Small intestine (tissue), 7 donors: ENCODE measurements at regions not wholly inside any gene's neighbourhood (a gene's known extent, or its start where the extent isn't known, plus 50 kb on each side); places are given as distances from the start of the nearest gene placed in this dataset.

Experiments used
- DNase-seq, 2 donors: peaks; one replicate each; pipeline versions ENCODE4 v3.0.0 to v3.0.0-alpha.2; 2013
- FAIRE-seq: peaks from 2 replicates; lab custom pipeline; 2012; peaks lifted over from hg19 to GRCh38; lab: Jason Lieb, UNC
- H3K27ac ChIP-seq, 3 donors: one replicate each; pipeline ENCODE4 v1.5.1; 2013; ENCODE audit warnings: low read length in 2 of 3, mild to moderate bottlenecking in 2 of 3, control low read depth in 1 of 3, inconsistent platforms in 1 of 3, low read depth in 1 of 3, moderate library complexity in 1 of 3
- H3K27me3 ChIP-seq, 3 donors: one replicate each; pipeline ENCODE4 v1.6.1; 2013; ENCODE audit warnings: low read length in 3 of 3, inconsistent platforms in 1 of 3; ENCODE audit not compliant: control insufficient read depth in 3 of 3, insufficient read depth in 3 of 3
- H3K36me3 ChIP-seq, 3 donors: one replicate each; pipeline ENCODE4 v1.6.1; 2013; ENCODE audit warnings: low read length in 3 of 3, inconsistent platforms in 1 of 3, low read depth in 1 of 3, mild to moderate bottlenecking in 1 of 3, moderate library complexity in 1 of 3; ENCODE audit not compliant: control insufficient read depth in 3 of 3, insufficient read depth in 2 of 3
- H3K4me1 ChIP-seq, 3 donors: one replicate each; pipeline ENCODE4 v1.6.1; 2013; ENCODE audit warnings: low read length in 2 of 3, inconsistent platforms in 1 of 3, low read depth in 1 of 3, mild to moderate bottlenecking in 1 of 3, moderate library complexity in 1 of 3; ENCODE audit not compliant: control insufficient read depth in 3 of 3, insufficient read depth in 2 of 3
- H3K4me3 ChIP-seq, 3 donors: one replicate each; pipeline ENCODE4 v1.5.1; 2013; ENCODE audit warnings: low read length in 3 of 3, control low read depth in 1 of 3, inconsistent platforms in 1 of 3, low read depth in 1 of 3, mild to moderate bottlenecking in 1 of 3, moderate library complexity in 1 of 3
- H3K9me3 ChIP-seq, 2 donors: one replicate each; pipeline ENCODE4 v1.6.1; 2013; ENCODE audit warnings: low read depth in 1 of 2, low read length in 1 of 2; ENCODE audit not compliant: control insufficient read depth in 2 of 2, insufficient read depth in 1 of 2
- WGBS, 3 donors: extraction: QIAGEN DNeasy Blood & Tissue Kit; methylation state at CpG; one replicate each; pipeline ENCODE4 v1.1.7; 2013; 5-methylcytosine and 5-hydroxymethylcytosine counted together
- donor health status: healthy with polysubstance abuse.
- donor health status: control.
- donor health status: control.
- donor health status: Bipolar disorder and iron deficiency.
- donor health status: healthy.

DNA sequence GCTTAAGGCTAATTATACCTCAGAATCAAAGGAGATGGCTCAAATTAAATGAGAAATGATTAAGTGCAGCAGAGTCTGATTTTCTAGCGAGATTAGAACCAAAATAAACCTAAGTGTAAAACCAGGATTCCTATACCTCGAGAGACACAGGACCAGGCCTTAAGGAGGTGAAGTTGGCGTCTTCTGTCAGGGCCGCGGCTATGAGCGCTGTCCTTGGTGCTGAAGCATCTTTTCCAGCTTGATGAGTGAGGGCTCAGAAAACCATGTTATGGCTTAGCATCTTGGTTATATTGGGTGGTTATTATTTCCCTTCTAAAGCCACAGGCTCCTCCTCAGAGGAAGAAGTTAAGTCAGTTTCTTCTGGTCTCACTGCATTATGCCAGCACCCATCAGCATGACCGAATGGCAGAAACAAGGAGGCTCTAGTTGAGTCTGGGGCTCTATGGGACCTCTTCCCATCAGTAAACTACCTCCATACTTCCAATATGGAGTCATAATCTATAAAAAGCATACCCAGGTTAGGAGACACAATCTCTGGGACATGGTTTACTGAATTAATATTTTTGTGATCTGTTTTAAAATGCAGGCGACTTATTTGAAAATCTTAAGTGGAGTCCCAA, 120.1 kb upstream of the NMNAT3 start:
- peak; percentile 10 to 67 for DNase-seq
- Histone ChIP-seq H3K36me3 (no peaks in the 10 kb centered on the region), H3K4me3 (no peak overlapping the region), H3K27me3 (no peaks in the 10 kb centered on the region), H3K9me3 (no peaks in the 10 kb centered on the region), H3K4me1 (no peaks in the 10 kb centered on the region), H3K27ac (no peak overlapping the region)
- no peak for FAIRE-seq
- WGBS, 3 donors, result 32 to 36% (median 34%) methylated on average over 8 of the region's 8 CpGs

DNA sequence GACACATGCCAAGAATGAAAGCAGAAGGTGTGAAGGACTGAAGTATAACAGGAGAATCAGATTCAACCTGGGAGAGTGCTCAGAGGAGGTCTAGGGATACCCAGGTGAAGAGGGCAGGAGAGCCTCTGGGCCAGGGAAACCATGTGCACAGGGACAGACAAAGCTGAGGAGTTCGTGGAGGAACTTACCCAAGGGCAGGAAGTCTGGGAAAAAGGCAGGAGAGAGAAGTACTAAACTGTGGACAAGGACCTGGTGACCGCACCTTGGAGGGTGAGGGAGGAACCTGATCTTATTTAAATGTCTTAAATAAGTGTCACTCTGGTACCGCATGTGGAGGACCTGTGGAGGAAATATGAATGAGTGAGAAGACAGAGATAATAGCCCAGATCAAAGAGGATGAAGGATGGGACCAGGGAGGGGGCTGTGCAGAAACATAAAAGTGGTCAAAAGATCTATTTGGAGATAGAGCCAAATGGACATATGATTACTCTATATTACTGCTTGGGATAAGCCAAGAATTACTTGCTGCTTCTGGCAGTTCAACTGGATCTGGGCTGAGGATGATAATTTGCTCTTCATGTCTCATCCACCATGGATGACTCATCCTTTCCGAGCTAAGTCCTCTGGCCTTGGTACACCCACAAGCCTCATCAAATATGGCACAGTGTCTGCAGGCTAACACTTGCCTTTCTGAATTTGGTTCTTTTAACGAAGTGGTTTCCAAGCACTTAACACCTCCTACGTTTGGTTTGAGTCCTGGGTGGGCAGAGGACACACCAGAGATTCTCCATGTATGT, 116.9 kb upstream of the NMNAT3 start:
- Histone ChIP-seq H3K4me3 (no peak overlapping the region), H3K4me1 (no peaks in the 10 kb centered on the region), H3K36me3 (no peaks in the 10 kb centered on the region), H3K27ac (no peak overlapping the region), H3K9me3 (no peaks in the 10 kb centered on the region), H3K27me3 (no peaks in the 10 kb centered on the region)
- 41 to 60% (median 43%) methylated on average over 6 of the region's 6 CpGs for WGBS, 3 donors
- DNase-seq, result no peak
- no peak for FAIRE-seq

DNA sequence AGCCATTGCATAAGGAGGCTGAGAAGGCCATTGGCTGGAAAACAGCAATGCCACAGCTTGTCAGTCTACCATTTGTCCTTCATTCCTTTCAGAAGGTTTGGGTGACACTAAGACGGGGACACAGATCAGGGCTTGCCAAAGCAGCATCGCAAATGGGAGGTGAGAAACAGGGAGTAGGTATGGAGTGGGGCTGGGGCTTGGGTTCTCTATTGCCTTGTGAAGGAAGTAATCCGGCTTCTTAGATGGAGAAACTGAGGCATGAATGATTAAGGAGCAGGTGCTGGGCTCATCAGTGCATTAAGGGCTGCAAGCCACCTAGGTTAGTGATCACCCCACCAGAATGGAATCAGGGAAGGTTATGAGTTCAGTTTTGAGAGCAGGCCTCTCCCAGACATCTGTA, 115.6 kb upstream of the NMNAT3 start:
- DNase-seq (no peak), FAIRE-seq (no peak)
- no peaks in the 10 kb centered on the region for H3K27me3 ChIP-seq
- WGBS, 3 donors, result 81 to 86% (median 83%) methylated on average over 3 of the region's 3 CpGs
- H3K4me3 ChIP-seq, result no peak overlapping the region
- H3K36me3 ChIP-seq, result no peaks in the 10 kb centered on the region
- no peak overlapping the region for H3K27ac ChIP-seq
- no peaks in the 10 kb centered on the region for H3K4me1 ChIP-seq
- no peaks in the 10 kb centered on the region for H3K9me3 ChIP-seq

DNA sequence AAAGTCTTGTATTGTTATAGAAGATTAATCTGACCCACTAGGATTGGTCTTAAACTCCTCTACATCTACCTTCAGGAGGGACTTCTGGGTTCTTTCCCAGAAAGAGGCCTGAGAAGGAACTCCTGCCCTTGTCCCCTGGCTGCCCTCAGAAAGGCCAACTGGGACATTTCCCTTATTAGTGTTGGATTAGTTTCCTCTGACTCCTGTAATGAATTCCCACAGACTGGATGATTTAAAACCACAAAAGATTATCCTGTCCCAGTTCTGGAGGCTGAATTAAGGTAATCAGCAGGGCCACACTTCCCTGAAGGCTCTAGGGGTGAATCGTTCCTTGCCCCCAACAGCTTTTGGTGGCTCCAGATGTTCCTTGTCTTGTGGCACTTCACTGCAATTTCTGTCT, 102.8 kb upstream of the NMNAT3 start:
- H3K36me3 ChIP-seq, result no peaks in the 10 kb centered on the region
- H3K4me3 ChIP-seq, result no peak overlapping the region
- FAIRE-seq, result no peak
- peaks cover 0 to 3% (median 0%) of the 10 kb centered on the region in 3 donors for H3K27me3 ChIP-seq
- DNase-seq, result no peak
- no peaks in the 10 kb centered on the region for H3K9me3 ChIP-seq
- 48 to 62% (median 61%) methylated on average over 1 of the region's 1 CpG for WGBS, 3 donors
- no peak overlapping the region for H3K27ac ChIP-seq
- H3K4me1 ChIP-seq, result no peaks in the 10 kb centered on the region

DNA sequence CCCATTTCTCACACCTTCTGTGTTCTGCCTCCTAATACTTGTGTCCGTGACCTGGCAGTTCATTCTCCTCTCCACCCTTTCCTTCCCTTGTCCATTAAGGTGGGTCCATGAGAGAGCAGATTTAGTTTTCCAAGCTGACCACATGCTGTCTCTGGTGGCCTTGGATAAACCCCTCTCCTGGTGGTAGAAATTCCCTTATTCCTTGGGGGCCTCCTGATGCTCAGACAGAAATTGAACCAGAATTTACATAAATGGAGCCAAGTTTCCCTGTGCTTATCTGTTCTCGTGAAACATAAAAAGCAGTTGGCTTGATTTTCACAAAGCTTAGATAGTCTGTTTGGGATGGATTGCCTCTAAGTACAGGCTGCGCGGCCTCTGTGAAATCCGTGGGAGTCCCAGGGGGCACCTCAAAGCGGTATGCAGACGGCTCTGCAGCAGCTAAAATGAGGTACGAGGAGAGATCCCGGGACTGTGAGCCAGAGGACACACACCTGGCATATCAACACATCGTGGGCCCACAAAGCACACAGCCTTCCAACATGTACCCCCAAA, 101.0 kb upstream of the NMNAT3 start:
- FAIRE-seq (no peak), DNase-seq (no peak)
- Histone ChIP-seq H3K27ac (no peak overlapping the region), H3K36me3 (no peaks in the 10 kb centered on the region), H3K4me3 (no peak overlapping the region), H3K4me1 (no peaks in the 10 kb centered on the region), H3K27me3 (no peaks in the 10 kb centered on the region), H3K9me3 (no peaks in the 10 kb centered on the region)
- WGBS, 3 donors, result 75 to 89% (median 80%) methylated on average over 10 of the region's 10 CpGs

DNA sequence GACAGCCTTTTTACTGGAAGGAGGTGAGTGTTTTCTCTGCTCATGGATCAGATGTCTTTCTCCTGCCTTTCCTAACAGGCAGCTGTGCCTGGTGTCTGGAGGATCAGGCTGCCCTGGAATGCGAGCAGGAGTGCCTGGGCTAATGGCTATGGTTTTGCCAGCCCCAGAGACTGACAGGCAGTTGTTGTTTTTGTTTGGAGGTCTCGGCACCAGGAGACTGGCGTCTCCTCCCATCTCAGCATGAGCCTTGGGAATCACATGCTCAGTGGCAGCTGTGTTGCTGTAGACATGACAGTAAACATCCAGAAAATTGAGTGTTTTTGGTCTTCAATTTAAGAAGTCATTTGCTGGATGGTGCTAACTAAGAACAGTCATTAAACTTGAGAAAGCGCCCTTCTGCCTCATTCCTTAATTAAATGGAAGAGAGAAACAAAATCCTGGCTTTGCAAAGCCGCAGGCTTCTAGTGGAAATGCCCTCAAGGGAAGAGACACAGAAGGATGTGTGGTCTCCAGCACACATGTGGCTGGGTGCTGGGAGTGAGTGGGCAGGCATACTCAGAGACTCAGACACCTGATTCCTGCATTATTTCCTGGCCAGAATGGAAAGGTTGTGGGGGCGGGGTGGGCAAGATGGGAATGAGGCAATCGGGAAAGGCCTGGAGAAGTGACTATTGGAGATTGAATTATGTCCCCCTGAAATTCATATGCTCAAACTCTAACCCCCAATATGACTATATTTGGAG, 97.0 kb upstream of the NMNAT3 start:
- FAIRE-seq (no peak), DNase-seq (no peak)
- no peaks in the 10 kb centered on the region for H3K36me3 ChIP-seq
- no peaks in the 10 kb centered on the region for H3K4me1 ChIP-seq
- no peak overlapping the region for H3K4me3 ChIP-seq
- no peaks in the 10 kb centered on the region for H3K27me3 ChIP-seq
- H3K27ac ChIP-seq, result no peak overlapping the region
- WGBS, 3 donors, result 56 to 79% (median 66%) methylated on average over 7 of the region's 7 CpGs
- H3K9me3 ChIP-seq, result no peaks in the 10 kb centered on the region

- DNase-seq (no peak), FAIRE-seq (no peak)
- no peaks in the 10 kb centered on the region for H3K4me1 ChIP-seq
- H3K4me3 ChIP-seq, result no peak overlapping the region
- no peak overlapping the region for H3K27ac ChIP-seq
- WGBS, 3 donors, result 74 to 84% (median 75%) methylated on average over 7 of the region's 7 CpGs
- H3K36me3 ChIP-seq, result no peaks in the 10 kb centered on the region
- no peaks in the 10 kb centered on the region for H3K9me3 ChIP-seq
- no peaks in the 10 kb centered on the region for H3K27me3 ChIP-seq
Observed at GRCh38 chr3:139772539-139773500, 95.0 kb upstream of the NMNAT3 start.
